Liver (tissue), 8 donors: ENCODE measurements at regions not wholly inside any gene's neighbourhood (a gene's known extent, or its start where the extent isn't known, plus 50 kb on each side); places are given as distances from the start of the nearest gene placed in this dataset.

Experiments
- DNase-seq: peaks from one replicate; pipeline ENCODE4 v3.0.0-alpha.2; 2017; ENCODE audit warnings: low spot score
- H3K27ac ChIP-seq, 2 donors: one replicate each; pipeline ENCODE4 v1.7.0; 2013; ENCODE audit warnings: inconsistent platforms in 2 of 2, low read length in 2 of 2, control low read depth in 1 of 2, low read depth in 1 of 2, mild to moderate bottlenecking in 1 of 2
- H3K27me3 ChIP-seq, 4 donors: one replicate each; pipeline versions ENCODE4 v1.6.1 to v1.7.0; 2013; ENCODE audit warnings: low read length in 3 of 4, inconsistent platforms in 1 of 4, mild to moderate bottlenecking in 1 of 4, moderate library complexity in 1 of 4; ENCODE audit not compliant: control insufficient read depth in 4 of 4, insufficient read depth in 4 of 4
- H3K36me3 ChIP-seq, 4 donors: one replicate each; pipeline versions ENCODE4 v1.6.1 to v1.7.0; 2013; ENCODE audit warnings: low read length in 3 of 4, mild to moderate bottlenecking in 3 of 4, low read depth in 1 of 4, moderate library complexity in 1 of 4; ENCODE audit not compliant: control insufficient read depth in 4 of 4, insufficient read depth in 3 of 4
- H3K4me1 ChIP-seq, 4 donors: one replicate each; pipeline versions ENCODE4 v1.6.1 to v1.7.0; 2013; ENCODE audit warnings: low read length in 3 of 4, mild to moderate bottlenecking in 3 of 4, moderate library complexity in 1 of 4; ENCODE audit not compliant: control insufficient read depth in 4 of 4, insufficient read depth in 4 of 4
- H3K4me3 ChIP-seq, 3 donors: one replicate each; pipeline versions ENCODE4 v1.6.1 to v1.7.0; 2013; ENCODE audit warnings: low read length in 3 of 3, control low read depth in 1 of 3, low read depth in 1 of 3, mild to moderate bottlenecking in 1 of 3
- H3K9ac ChIP-seq, 2 donors: one replicate each; pipeline ENCODE4 v1.7.0; 2013; ENCODE audit warnings: low read length in 2 of 2, mild to moderate bottlenecking in 2 of 2, moderate library complexity in 2 of 2, control low read depth in 1 of 2, low read depth in 1 of 2
- H3K9me3 ChIP-seq, 4 donors: one replicate each; pipeline versions ENCODE4 v1.6.1 to v1.7.0; 2013; ENCODE audit warnings: low read length in 3 of 4; ENCODE audit not compliant: control insufficient read depth in 4 of 4
- EGR1 ChIP-seq, 2 donors: IDR thresholded peaks; 2 replicates each; pipeline ENCODE4 v1.6.1; 2016 to 2018; ENCODE audit warnings: antibody characterized with exemption in 2 of 2, low read depth in 2 of 2
- FOXA1 ChIP-seq: IDR thresholded peaks from 2 replicates; pipeline ENCODE4 v1.6.1; 2016; ENCODE audit warnings: antibody characterized with exemption
- FOXA2 ChIP-seq: IDR thresholded peaks from 2 replicates; pipeline ENCODE4 v1.6.1; 2016; ENCODE audit warnings: antibody characterized with exemption
- GABPA ChIP-seq, 2 donors: IDR thresholded peaks in 1 of 2; conservative IDR thresholded peaks in 1 of 2; 2 replicates each; pipeline ENCODE4 v1.6.1; 2016; ENCODE audit warnings: antibody characterized with exemption in 2 of 2, mild to moderate bottlenecking in 1 of 2, moderate library complexity in 1 of 2
- HNF4A ChIP-seq, 2 donors: conservative IDR thresholded peaks; 2 replicates each; pipeline ENCODE4 v1.6.1; 2016; ENCODE audit warnings: antibody characterized with exemption in 2 of 2, mild to moderate bottlenecking in 2 of 2
- HNF4G ChIP-seq: IDR thresholded peaks from 2 replicates; pipeline ENCODE4 v1.6.1; 2016; ENCODE audit warnings: antibody characterized with exemption
- JUND ChIP-seq, 2 donors: IDR thresholded peaks; 2 replicates each; pipeline ENCODE4 v1.6.1; 2016; ENCODE audit warnings: antibody characterized with exemption in 2 of 2
- NR2F2 ChIP-seq: IDR thresholded peaks from 2 replicates; pipeline ENCODE4 v1.6.1; 2016; ENCODE audit warnings: antibody characterized with exemption
- RAD21 ChIP-seq, 2 donors: IDR thresholded peaks; 2 replicates each; pipeline ENCODE4 v1.6.1; 2016; ENCODE audit warnings: antibody characterized with exemption in 2 of 2, mild to moderate bottlenecking in 2 of 2
- RXRA ChIP-seq, 2 donors: IDR thresholded peaks; 2 replicates each; pipeline ENCODE4 v1.6.1; 2017 to 2018; ENCODE audit warnings: antibody characterized with exemption in 2 of 2, mild to moderate bottlenecking in 1 of 2
- SP1 ChIP-seq: IDR thresholded peaks from 2 replicates; pipeline ENCODE4 v1.6.1; 2018; ENCODE audit warnings: antibody characterized with exemption, mild to moderate bottlenecking
- TAF1 ChIP-seq: conservative IDR thresholded peaks from 2 replicates; pipeline ENCODE4 v1.6.1; 2016; ENCODE audit warnings: antibody characterized with exemption, mild to moderate bottlenecking
- YY1 ChIP-seq: IDR thresholded peaks from 2 replicates; pipeline ENCODE4 v1.6.1; 2016; ENCODE audit warnings: antibody characterized with exemption, mild to moderate bottlenecking
- WGBS: extraction: QIAGEN DNeasy Blood & Tissue Kit; methylation state at CpG from one replicate; pipeline ENCODE4 v1.1.7; 2013; 5-methylcytosine and 5-hydroxymethylcytosine counted together
- TF ChIP-seq, protein P1 (sequence below): IDR thresholded peaks from 2 replicates; pipeline ENCODE4 v1.6.1; 2016; ENCODE audit warnings: antibody characterized with exemption
- TF ChIP-seq, protein P2 (sequence below): IDR thresholded peaks from 2 replicates; pipeline ENCODE4 v1.6.1; 2016; ENCODE audit warnings: antibody characterized with exemption
- TF ChIP-seq, protein P3 (sequence below): fragments of 150-350 bp; IDR thresholded peaks from 2 replicates; pipeline ENCODE4 v1.5.1; 2017; ENCODE audit warnings: improper control_type of control experiment, low read depth, low read length; ENCODE audit not compliant: missing input control
- TF ChIP-seq, protein P4 (sequence below): IDR thresholded peaks from 2 replicates; pipeline ENCODE4 v1.6.1; 2016; ENCODE audit warnings: antibody characterized with exemption
- TF ChIP-seq, protein P5 (sequence below): IDR thresholded peaks from 2 replicates; pipeline ENCODE4 v1.6.1; 2016; ENCODE audit warnings: antibody characterized with exemption, mild to moderate bottlenecking
- donor health status: healthy.
- donor health status: healthy.
- donor health status: healthy.
- donor health status: healthy.
- donor health status: healthy.

DNA sequence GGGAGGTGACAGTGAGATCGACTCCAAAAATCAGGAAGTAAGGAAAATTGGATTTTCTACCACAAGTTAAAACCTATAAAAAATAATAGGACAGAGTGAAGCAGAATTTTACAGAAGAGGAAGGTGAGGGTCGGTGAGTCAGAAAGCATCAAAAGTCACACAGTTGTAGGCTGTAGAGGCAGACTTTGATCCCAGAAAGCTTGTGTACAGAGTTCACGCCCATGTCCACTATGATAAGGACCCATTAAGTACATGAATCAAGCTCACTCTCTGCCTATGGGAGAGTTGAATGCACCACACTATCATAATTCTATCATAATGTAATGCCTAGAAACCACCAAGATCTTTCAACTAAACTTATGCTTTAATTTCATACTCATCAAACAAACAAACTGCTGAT is 291.2 kb downstream of the PRELID2 start:
- Histone ChIP-seq H3K27ac (no peak overlapping the region), H3K36me3 (no peaks in the 10 kb centered on the region), H3K9ac (no peak overlapping the region), H3K9me3 (no peaks in the 10 kb centered on the region), H3K27me3 (no peaks in the 10 kb centered on the region), H3K4me3 (no peak overlapping the region), H3K4me1 (no peaks in the 10 kb centered on the region)
- WGBS: 62% methylated on average over 3 of the region's 3 CpGs
- no peak for TF ChIP-seq EGR1 (IDR thresholded peaks at IDR 0.05; ENCODE audit: low read depth in 2 of 2)
- no peak for TF ChIP-seq TAF1
- TF ChIP-seq, protein P1, sequence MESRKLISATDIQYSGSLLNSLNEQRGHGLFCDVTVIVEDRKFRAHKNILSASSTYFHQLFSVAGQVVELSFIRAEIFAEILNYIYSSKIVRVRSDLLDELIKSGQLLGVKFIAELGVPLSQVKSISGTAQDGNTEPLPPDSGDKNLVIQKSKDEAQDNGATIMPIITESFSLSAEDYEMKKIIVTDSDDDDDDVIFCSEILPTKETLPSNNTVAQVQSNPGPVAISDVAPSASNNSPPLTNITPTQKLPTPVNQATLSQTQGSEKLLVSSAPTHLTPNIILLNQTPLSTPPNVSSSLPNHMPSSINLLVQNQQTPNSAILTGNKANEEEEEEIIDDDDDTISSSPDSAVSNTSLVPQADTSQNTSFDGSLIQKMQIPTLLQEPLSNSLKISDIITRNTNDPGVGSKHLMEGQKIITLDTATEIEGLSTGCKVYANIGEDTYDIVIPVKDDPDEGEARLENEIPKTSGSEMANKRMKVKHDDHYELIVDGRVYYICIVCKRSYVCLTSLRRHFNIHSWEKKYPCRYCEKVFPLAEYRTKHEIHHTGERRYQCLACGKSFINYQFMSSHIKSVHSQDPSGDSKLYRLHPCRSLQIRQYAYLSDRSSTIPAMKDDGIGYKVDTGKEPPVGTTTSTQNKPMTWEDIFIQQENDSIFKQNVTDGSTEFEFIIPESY: no peak
- no peak for TF ChIP-seq NR2F2
- no peak for TF ChIP-seq YY1
- no peak for TF ChIP-seq HNF4A (conservative IDR thresholded peaks at IDR 0.05)
- DNase-seq: no peak

DNA sequence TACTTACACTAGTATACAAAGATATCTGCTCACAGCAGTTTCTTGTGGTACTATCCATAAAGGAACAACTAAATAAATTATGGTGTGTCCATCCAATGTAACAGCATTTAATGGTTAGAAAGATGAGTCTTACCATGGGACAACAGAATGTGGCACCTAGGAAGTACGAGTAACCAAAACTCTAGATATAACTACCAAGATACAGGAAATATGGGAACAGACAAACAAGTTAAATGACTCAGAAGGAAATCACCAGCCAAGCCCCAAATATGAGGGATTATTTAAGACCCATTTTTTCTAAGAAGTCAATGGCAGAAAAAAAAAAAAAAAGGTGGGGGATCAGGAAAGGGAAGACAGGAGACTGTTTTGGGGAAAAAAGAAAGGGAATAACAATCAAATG is 294.8 kb downstream of the PRELID2 start:
- Histone ChIP-seq H3K27ac (no peak overlapping the region), H3K9me3 (no peaks in the 10 kb centered on the region), H3K36me3 (no peaks in the 10 kb centered on the region), H3K4me1 (no peaks in the 10 kb centered on the region), H3K27me3 (no peaks in the 10 kb centered on the region), H3K4me3 (no peak overlapping the region), H3K9ac (no peak overlapping the region)
- no peak for TF ChIP-seq JUND (IDR thresholded peaks at IDR 0.05)
- TF ChIP-seq, protein P2, sequence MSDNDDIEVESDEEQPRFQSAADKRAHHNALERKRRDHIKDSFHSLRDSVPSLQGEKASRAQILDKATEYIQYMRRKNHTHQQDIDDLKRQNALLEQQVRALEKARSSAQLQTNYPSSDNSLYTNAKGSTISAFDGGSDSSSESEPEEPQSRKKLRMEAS: no peak
- TF ChIP-seq YY1: no peak
- no peak for TF ChIP-seq FOXA1
- no peak for TF ChIP-seq EGR1 (IDR thresholded peaks at IDR 0.05; ENCODE audit: low read depth in 2 of 2)
- TF ChIP-seq, protein P3, sequence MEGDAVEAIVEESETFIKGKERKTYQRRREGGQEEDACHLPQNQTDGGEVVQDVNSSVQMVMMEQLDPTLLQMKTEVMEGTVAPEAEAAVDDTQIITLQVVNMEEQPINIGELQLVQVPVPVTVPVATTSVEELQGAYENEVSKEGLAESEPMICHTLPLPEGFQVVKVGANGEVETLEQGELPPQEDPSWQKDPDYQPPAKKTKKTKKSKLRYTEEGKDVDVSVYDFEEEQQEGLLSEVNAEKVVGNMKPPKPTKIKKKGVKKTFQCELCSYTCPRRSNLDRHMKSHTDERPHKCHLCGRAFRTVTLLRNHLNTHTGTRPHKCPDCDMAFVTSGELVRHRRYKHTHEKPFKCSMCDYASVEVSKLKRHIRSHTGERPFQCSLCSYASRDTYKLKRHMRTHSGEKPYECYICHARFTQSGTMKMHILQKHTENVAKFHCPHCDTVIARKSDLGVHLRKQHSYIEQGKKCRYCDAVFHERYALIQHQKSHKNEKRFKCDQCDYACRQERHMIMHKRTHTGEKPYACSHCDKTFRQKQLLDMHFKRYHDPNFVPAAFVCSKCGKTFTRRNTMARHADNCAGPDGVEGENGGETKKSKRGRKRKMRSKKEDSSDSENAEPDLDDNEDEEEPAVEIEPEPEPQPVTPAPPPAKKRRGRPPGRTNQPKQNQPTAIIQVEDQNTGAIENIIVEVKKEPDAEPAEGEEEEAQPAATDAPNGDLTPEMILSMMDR: no peak
- TF ChIP-seq, protein P1: no peak
- TF ChIP-seq RXRA (IDR thresholded peaks at IDR 0.05): no peak
- no peak for TF ChIP-seq NR2F2
- TF ChIP-seq, protein P4, sequence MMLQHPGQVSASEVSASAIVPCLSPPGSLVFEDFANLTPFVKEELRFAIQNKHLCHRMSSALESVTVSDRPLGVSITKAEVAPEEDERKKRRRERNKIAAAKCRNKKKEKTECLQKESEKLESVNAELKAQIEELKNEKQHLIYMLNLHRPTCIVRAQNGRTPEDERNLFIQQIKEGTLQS: no peak
- TF ChIP-seq TAF1: no peak
- TF ChIP-seq GABPA (IDR thresholded peaks at IDR 0.05 in 1 of 2, conservative IDR thresholded peaks at IDR 0.05 in 1 of 2): no peak
- TF ChIP-seq SP1: no peak
- TF ChIP-seq, protein P5, sequence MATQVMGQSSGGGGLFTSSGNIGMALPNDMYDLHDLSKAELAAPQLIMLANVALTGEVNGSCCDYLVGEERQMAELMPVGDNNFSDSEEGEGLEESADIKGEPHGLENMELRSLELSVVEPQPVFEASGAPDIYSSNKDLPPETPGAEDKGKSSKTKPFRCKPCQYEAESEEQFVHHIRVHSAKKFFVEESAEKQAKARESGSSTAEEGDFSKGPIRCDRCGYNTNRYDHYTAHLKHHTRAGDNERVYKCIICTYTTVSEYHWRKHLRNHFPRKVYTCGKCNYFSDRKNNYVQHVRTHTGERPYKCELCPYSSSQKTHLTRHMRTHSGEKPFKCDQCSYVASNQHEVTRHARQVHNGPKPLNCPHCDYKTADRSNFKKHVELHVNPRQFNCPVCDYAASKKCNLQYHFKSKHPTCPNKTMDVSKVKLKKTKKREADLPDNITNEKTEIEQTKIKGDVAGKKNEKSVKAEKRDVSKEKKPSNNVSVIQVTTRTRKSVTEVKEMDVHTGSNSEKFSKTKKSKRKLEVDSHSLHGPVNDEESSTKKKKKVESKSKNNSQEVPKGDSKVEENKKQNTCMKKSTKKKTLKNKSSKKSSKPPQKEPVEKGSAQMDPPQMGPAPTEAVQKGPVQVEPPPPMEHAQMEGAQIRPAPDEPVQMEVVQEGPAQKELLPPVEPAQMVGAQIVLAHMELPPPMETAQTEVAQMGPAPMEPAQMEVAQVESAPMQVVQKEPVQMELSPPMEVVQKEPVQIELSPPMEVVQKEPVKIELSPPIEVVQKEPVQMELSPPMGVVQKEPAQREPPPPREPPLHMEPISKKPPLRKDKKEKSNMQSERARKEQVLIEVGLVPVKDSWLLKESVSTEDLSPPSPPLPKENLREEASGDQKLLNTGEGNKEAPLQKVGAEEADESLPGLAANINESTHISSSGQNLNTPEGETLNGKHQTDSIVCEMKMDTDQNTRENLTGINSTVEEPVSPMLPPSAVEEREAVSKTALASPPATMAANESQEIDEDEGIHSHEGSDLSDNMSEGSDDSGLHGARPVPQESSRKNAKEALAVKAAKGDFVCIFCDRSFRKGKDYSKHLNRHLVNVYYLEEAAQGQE: no peak
- TF ChIP-seq FOXA2: no peak
- TF ChIP-seq HNF4A (conservative IDR thresholded peaks at IDR 0.05): no peak
- TF ChIP-seq HNF4G: no peak
- no peak for TF ChIP-seq RAD21 (IDR thresholded peaks at IDR 0.05)
- no peak for DNase-seq
- 83% methylated on average over 1 of the region's 1 CpG for WGBS
